ENCODE measurements at regions not wholly inside any gene's neighbourhood (a gene's known extent, or its start where the extent isn't known, plus 50 kb on each side); places are given as distances from the start of the nearest gene placed in this dataset.

GRCh38 chr14:84080944-84081343 lies 1449.0 kb upstream of the FLRT2 start:
- ChIA-PET POLR2A (interaction anchor here (0.6 kb wide), 1 partner anchor 17 kb away, joined by 8 read pairs; no protein-coding TSS in a partner anchor), CTCF (no interaction called here)
- Histone ChIP-seq H3K27me3 (ENCODE audit: control insufficient read depth, insufficient read depth, low read length) (no peaks in the 10 kb centered on the region), H3K36me3 (ENCODE audit: control insufficient read depth, insufficient read depth, low read length) (no peaks in the 10 kb centered on the region), H3K4me3 (ENCODE audit: low read depth in 2 of 2, low read length in 2 of 2) (no peak overlapping the region), H3K9me3 (ENCODE audit: control insufficient read depth, insufficient read depth, low read depth, low read length) (no peaks in the 10 kb centered on the region), H3K27ac (ENCODE audit: low read length) (no peak overlapping the region), H3K4me1 (ENCODE audit: control insufficient read depth, insufficient read depth, low read length) (no peaks in the 10 kb centered on the region)
- DNase-seq (ENCODE audit: low read depth, low spot score) (no peak), ATAC-seq (no peak)
- TF ChIP-seq SIN3A (IDR thresholded peaks at IDR 0.05; ENCODE audit: borderline replicate concordance, insufficient read depth, low read depth, low read length) = no peak
- no peak for TF ChIP-seq REST (IDR thresholded peaks at IDR 0.05; ENCODE audit: insufficient read depth in 1 of 2, low read depth in 2 of 2, low read length in 1 of 2)
- no peak for TF ChIP-seq TCF7L2 (IDR thresholded peaks at IDR 0.05; ENCODE audit: low read depth, low read length)
- TF ChIP-seq POLR2AphosphoS5 (IDR thresholded peaks at IDR 0.05; ENCODE audit: low read depth, low read length) = no peak
- TF ChIP-seq CTCF (IDR thresholded peaks at IDR 0.05) = no peak
- intact Hi-C loops (cut with micrococcal nuclease; ENCODE audit: unreplicated experiment) (no loop called here), in situ Hi-C loops (cut with HindIII; ENCODE audit: low pct_unique_long_range_greater_than_20kb, low sequenced_read_pairs) (no loop called here)
- no TSS peak for BruUV-seq (replicated peaks)

- intact Hi-C loops (cut with micrococcal nuclease; ENCODE audit: unreplicated experiment) (no loop called here), in situ Hi-C loops (cut with HindIII; ENCODE audit: low pct_unique_long_range_greater_than_20kb, low sequenced_read_pairs) (no loop called here)
- H3K27me3 ChIP-seq (ENCODE audit: control insufficient read depth, insufficient read depth, low read length) = no peaks in the 10 kb centered on the region
- no peaks in the 10 kb centered on the region for H3K36me3 ChIP-seq (ENCODE audit: control insufficient read depth, insufficient read depth, low read length)
- no peaks in the 10 kb centered on the region for H3K9me3 ChIP-seq (ENCODE audit: control insufficient read depth, insufficient read depth, low read depth, low read length)
- POLR2A ChIA-PET = no interaction called here
- TF ChIP-seq POLR2AphosphoS5 (IDR thresholded peaks at IDR 0.05; ENCODE audit: low read depth, low read length) (no peak), TCF7L2 (IDR thresholded peaks at IDR 0.05; ENCODE audit: low read depth, low read length) (no peak), CTCF (IDR thresholded peaks at IDR 0.05) (no peak), REST (IDR thresholded peaks at IDR 0.05; ENCODE audit: insufficient read depth in 1 of 2, low read depth in 2 of 2, low read length in 1 of 2) (no peak), SIN3A (IDR thresholded peaks at IDR 0.05; ENCODE audit: borderline replicate concordance, insufficient read depth, low read depth, low read length) (no peak)
- CTCF ChIA-PET = no interaction called here
- H3K4me1 ChIP-seq (ENCODE audit: control insufficient read depth, insufficient read depth, low read length) = no peaks in the 10 kb centered on the region
- no peak overlapping the region for H3K27ac ChIP-seq (ENCODE audit: low read length)
- H3K4me3 ChIP-seq (ENCODE audit: low read depth in 2 of 2, low read length in 2 of 2) = no peak overlapping the region
- no TSS peak for BruUV-seq (replicated peaks)
- ATAC-seq (no peak), DNase-seq (ENCODE audit: low read depth, low spot score) (no peak)
Observed at GRCh38 chr14:84084056-84084630, 1445.8 kb upstream of the FLRT2 start.
